GM13976 (cell line): ENCODE measurements at regions not wholly inside any gene's neighbourhood (a gene's known extent, or its start where the extent isn't known, plus 50 kb on each side); places are given as distances from the start of the nearest gene placed in this dataset.

Experiments used
- DNase-seq: peaks from one replicate; pipeline ENCODE4 v3.0.0; 2012; ENCODE audit warnings: low spot score
- in situ Hi-C: fragments of 300-500 bp; cut with MboI; formaldehyde crosslinking; loops from one replicate; pipeline ENCODE4 v1.12.0; 2022; ENCODE audit warnings: low sequenced_read_pairs, mixed read lengths, inconsistent platforms; ENCODE audit not compliant: unreplicated experiment
- TF ChIP-seq, protein P1 (sequence below): IDR thresholded peaks from 2 replicates; pipeline ENCODE4 v1.5.1; 2012; ENCODE audit warnings: borderline replicate concordance, mild to moderate bottlenecking; ENCODE audit not compliant: insufficient read depth; ENCODE audit errors: extremely low read depth, missing control alignments, control extremely low read depth

GRCh38 chr1:228823200-228823599, 87.9 kb downstream of the RHOU start:
- no peak for DNase-seq
- TF ChIP-seq, protein P1, sequence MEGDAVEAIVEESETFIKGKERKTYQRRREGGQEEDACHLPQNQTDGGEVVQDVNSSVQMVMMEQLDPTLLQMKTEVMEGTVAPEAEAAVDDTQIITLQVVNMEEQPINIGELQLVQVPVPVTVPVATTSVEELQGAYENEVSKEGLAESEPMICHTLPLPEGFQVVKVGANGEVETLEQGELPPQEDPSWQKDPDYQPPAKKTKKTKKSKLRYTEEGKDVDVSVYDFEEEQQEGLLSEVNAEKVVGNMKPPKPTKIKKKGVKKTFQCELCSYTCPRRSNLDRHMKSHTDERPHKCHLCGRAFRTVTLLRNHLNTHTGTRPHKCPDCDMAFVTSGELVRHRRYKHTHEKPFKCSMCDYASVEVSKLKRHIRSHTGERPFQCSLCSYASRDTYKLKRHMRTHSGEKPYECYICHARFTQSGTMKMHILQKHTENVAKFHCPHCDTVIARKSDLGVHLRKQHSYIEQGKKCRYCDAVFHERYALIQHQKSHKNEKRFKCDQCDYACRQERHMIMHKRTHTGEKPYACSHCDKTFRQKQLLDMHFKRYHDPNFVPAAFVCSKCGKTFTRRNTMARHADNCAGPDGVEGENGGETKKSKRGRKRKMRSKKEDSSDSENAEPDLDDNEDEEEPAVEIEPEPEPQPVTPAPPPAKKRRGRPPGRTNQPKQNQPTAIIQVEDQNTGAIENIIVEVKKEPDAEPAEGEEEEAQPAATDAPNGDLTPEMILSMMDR = no peak
- in situ Hi-C loops = no loop called here

DNA sequence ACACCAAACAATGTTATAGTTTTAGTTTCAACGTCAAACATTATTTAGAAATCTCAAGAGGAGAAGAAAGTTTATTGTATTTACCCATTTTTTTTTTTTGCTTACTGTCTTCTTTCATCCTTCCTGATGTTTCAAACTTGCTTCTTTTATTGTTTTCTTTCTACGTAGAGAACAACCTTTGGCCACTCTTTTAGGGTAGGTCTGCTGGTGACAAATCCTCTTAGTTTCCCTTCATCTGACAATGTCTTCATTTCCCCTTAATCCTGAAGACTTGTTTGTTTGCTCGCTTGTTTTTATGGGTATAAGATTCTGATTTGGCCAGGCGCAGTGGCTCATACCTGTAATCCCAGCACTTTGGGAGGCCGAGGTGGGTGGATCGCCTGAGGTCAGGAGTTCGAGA, 89.1 kb downstream of the RHOU start:
- DNase-seq = no peak
- TF ChIP-seq, protein P1 = no peak
- in situ Hi-C loops = no loop called here

GRCh38 chr1:228825041-228825440, 89.8 kb downstream of the RHOU start:
- TF ChIP-seq, protein P1 = no peak
- DNase-seq = no peak
- in situ Hi-C loops = no loop called here

- no peak for DNase-seq
- in situ Hi-C loops = no loop called here
Measured at GRCh38 chr1:228825840-228826484, 90.7 kb downstream of the RHOU start.

GRCh38 chr1:228827019-228827418, 91.7 kb downstream of the RHOU start:
- TF ChIP-seq, protein P1 = no peak
- in situ Hi-C loops = no loop called here
- no peak for DNase-seq

More at GRCh38 chr1:228825840-228826484, 90.7 kb downstream of the RHOU start:
- TF ChIP-seq, protein P1 = no peak

- no peak for DNase-seq
- in situ Hi-C loops = no loop called here
- TF ChIP-seq, protein P1 = no peak
Measured at GRCh38 chr1:228828151-228828550, 92.9 kb downstream of the RHOU start.
